DMS53 (cell line): ENCODE measurements at regions not wholly inside any gene's neighbourhood (a gene's known extent, or its start where the extent isn't known, plus 50 kb on each side); places are given as distances from the start of the nearest gene placed in this dataset.
"Not testable (repeated sequence)": the region's sequence is repeated elsewhere in the genome, so short reads cannot be mapped to it uniquely, and the experiment has no call there.

Experiments
- DNase-seq: peaks from one replicate; lab custom pipeline; 2025; lab: John Stamatoyannopoulos, UW

DNA sequence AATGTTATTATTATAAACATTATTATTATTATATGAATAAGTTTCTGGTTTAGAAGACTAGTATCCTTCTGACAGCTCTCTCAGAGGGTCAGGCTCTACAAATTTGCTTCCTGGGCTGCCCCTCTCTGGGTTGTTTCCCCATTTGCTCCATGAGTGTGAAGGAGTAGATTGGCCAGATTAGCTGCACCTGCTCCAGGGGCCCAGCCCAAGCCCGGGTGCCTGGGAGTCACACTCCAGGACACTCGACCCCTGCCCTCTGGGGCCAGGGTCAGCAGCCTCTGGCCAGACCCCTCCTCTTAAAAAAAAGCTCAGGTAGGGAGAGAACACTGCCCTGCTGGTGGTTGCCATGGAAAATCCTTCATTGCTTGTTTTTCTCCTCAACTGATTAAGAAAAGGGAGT is 169.0 kb upstream of the FOXD4L5 start:
- not testable (repeated sequence) for DNase-seq

DNA sequence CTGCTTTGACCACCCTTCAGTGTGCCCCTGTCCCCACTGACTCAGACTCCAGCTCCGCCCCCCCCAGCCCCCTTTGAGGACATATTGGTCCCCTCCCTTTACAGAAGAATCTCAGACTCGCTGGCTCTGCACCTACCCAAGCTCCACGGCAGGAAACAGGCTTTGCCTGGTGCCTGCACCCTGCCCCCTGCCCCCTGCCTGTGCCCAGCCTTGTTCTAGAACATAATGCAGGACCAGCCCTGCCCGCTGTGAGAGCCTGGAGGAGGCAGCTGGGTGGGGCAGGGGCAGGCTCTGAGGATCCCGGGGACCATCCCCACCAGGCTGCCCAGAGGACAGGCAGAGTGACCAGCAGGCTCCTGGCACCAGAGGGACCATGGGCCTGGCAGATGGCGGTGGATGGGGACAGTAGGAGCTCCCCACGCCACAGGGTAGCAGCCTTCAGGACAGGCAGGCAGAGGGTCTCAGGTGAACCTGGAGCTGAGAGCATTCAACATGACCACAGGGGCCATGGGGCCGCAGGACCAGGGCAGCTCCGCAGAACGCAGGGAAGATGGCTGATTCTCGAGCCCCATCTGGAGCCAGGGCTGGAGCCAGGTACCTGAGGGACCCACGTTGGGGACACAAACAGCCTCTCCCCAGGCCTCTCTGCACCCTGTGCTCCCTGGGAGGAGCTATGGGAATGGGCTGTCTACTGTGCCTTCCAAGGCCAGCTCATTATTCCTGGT is 165.0 kb upstream of the FOXD4L5 start:
- not testable (repeated sequence) for DNase-seq

DNA sequence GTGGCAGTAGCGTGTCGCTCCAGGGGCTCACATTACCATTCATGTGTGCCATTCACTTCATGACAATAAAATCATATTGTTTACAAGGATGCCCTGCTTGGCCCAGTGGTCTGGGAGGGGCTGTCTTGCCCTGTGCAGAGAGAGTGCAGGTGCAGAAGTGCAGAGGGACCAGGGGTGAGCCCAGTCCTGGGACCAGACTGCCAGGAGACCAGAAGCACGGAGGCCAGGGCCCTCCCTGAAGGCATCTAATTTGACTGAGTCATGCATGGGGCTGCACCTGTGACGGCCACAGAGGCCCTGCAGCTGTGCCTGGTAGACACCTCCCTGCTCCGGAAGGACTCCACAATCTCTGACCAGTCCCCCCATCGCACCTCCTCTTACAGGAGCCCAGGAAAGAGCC is 164.4 kb upstream of the FOXD4L5 start:
- no peak for DNase-seq

DNA sequence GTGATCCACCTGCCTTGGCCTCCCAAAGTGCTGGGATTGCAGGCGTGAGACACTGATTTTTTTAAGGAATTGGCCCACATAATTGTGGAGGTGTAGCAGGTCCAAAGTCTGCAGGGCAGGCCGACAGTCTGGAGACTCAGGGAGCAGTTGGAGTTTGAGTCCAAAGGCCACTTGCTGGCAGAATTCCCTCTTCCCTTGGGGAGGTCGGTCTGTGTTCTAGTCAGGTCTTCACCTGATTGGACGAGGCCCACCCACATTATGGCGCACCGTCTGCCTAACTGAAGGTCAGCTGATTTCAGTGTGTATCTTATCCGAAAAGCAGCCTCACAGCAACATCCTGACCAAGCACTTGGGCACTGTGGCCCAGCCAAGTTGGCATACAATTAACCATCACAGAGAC is 162.1 kb upstream of the FOXD4L5 start:
- DNase-seq, result not testable (repeated sequence)

DNA sequence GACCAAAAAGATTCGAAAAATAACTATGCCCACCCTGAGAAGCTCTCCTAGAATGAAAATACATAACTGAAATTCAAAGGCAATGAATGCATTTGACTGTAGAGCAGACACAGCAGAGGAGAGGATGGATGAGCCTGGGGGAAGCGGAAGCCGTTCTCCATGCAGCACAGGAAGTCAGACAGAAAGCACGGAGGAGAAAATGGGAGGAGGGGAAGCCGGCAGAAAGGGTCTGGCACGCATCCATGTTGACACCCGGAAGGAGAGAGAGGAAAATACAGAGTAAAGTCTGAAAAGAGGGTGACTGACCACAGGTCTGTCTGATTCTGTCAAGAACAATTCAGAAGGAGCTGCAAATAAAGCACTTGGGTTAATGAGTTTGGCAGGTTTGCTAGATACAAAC is 161.0 kb upstream of the FOXD4L5 start:
- DNase-seq, result not testable (repeated sequence)

DNA sequence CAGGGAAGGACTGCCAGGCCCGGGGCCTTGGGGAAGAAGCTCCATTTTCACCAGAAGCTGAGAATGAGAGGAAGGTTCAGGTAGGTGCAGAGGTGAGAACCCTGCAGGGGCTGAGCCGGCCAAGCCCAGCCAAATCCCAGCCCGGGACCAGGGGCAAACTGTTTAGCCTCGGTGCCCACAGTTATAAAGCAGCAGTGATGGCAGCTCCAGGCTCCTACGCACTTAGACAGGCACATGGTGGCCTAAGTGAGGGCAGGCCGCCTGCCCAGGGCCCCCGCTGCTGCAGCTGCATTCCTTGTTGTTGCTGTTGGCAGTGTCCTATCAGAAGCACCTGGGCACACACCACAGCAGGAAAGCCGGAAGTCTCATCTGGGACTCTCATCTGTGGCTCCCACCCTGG is 159.9 kb upstream of the FOXD4L5 start:
- no peak for DNase-seq

DNA sequence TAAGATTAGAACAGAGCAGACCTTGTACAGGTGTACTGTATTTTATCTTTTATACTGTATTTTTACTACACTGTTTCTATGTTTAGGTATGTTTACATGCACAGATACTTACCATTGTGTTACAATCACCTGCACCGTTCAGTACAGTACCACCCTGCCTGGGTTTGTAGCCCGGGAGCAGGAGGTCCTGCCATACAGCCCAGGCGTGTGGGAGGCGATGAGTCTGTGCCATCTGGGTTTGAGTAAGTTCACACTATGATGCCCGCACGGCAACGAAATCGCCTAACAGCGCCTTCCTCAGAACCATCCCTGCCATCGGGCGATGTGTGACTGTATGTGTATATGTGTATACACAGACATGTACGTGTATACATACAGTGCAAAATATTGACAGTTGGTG is 157.1 kb upstream of the FOXD4L5 start:
- not testable (repeated sequence) for DNase-seq

DNA sequence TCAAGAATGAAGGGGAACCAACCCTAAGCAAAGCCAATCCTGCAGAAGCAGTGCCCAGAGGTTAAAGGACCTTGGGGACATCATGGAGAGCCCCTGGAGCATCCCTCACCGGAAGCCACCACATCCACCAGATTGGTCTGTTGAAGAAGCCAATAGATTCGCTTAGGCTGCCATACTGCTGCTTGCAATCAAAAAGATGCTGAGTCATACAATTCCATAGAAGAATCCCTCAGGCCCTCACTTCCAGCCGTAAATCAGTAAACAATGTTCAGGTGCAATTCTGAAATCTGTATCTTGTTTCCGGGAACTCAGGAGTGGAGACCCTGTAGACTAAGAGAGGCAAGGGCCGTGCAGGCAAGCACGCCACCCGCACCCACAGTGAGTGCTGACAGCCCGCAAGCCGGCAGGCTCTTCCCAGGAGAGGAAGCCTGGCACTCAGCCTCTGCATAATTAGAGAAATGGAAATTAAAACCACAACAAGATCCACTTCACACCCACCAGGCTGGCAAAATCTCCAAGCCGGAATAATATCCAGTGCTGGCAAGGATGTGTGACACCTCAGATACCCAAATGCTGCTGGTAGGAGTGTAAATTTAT is 156.4 kb upstream of the FOXD4L5 start:
- not testable (repeated sequence) for DNase-seq

DNA sequence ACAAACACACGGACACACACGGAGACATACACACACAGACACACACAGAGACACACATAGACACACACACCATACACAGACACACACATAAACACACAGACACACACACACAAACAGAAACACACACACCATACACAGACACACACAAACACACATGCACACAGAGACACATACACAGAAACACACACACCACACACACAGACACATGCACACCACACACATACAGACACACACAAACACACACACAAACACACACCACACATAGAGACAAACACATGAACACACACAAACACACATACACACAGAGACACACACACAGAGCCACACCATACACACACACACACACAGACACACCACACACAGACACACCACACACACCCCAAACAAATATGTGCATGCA is 152.7 kb upstream of the FOXD4L5 start:
- DNase-seq, result no peak

DNA sequence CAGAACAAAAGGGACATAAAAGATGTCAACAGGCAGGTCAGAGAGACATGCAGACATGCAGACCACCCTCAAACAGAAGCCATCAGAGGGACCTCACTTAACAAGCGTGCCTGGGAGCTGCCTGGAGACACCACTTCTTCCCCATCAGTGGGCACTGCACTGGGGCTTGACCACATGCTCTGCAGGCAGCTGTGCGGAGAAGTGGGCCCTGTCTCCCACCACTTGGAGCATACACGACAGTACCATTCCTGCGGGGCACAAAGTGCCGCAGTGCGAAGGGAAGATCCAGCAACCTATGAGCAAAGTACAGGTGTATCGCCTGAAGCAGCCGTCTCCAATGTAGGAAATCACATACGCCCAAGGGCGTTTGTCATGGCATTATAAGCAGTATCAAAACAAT is 150.5 kb upstream of the FOXD4L5 start:
- DNase-seq, result no peak

DNA sequence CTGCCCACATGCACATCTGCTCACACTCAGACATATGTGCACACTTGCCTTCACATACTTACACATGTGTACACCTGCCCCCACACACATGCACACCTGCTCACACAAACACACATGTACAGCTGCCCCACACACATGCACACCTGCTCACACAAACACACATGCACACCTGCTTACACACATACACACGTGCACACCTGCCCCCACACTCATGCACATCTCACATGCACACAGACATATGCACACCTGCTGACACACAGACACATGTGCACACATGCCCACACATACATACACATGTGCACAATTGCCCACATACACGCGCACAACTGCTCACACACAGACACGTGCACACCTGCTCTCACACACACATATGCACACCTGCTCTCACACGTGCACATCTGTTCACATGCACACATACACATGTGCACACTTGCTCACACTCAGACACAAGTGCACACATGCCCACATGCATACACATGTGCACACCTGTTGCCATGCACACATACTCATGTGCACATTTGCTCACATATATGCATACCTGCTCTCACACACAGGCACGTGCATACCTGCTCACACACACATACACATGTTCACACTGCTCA is 147.8 kb upstream of the FOXD4L5 start:
- DNase-seq, result no peak

DNA sequence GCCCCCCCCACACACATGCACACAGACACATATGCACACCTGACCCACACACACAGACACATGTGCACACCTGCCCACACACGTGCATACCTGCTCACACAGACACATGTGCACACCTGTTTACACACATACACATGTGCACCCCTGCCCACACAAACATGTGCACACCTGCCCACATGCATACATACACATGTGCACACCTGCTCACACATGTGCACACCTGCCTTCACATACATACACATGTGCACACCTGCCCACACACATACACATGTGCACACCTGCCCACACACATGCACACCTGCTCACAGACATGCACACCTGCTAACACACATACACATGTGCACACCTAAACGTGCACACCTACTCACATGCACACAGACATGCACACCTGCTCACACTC is 147.0 kb upstream of the FOXD4L5 start:
- DNase-seq, result no peak

DNA sequence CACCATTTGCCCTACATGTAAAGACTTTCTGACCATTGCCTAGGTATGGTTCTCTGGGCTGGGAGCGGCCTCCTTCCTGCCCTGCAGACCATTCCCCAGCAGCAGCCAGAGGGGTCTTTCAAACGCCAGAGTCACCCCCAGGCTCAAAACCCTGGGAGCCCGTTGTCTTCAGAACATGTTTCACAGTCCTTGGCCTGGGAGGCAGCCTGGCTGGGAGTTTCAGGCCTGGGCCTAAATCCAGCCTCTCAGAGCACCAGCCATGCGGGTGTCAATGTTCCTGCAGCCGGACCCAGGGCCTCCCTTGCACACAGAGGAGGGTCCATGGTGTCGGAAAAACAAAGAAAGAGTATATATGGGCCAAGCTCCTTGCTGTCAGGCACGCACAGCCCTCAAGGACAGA is 145.2 kb upstream of the FOXD4L5 start:
- DNase-seq, result no peak

DNA sequence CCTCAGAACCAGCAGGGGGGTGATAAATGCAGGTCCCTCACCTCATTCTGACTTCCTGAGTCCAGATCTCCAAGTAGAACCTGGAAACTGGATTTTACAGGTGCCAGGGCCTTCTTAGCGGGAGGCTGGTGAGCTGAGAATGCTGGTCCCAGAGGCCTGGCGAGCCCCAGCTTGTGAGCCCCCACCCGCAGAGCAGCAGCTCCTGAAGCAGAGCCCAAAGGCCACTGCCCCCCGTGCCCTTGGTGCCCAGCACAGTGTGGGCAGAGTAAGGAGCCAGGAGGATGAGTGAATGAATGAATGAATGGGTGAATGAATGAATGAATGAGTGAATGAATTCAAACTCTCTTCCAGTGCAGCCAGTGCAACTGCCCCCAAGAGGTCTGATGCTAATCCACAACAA is 142.4 kb upstream of the FOXD4L5 start:
- not testable (repeated sequence) for DNase-seq

DNA sequence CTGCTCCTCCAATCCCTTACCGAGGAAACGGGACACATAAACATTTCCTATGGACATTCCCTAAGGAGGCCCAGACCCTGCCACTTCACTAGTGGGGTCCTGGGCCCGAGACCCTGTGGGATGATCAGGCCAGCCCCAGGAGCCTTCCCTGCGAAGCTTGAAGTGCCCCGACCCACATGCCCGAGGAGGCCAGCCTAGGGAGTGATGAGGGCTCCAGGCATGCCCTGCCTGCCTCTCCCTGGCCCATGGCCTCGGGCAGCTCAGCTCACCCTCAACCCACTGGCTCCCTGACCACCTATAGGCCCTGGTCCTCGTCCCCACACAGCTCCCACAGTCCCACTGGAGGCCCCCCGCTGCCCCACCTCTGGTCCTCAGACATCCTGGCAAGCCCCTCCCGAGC is 141.8 kb upstream of the FOXD4L5 start:
- DNase-seq, result not testable (repeated sequence)

DNA sequence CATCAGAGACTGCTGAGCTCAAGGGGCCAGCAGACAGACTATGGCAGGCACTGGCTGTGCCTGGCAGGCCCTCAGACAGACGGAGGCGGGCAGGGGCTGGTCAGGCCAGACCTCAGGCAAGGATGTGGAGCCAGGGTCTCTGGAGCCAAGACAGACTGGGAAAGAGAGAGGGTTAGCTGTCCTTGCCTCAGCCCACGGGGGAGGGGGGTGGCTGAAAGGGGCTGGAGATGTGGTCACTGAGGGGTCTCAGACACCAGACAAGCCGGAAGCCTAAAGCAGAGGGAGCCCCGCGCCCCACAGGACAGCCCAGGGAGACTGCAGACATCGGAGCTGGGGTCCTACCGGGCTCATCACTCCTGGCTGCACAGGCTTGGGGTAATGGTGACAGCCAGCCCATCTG is 141.2 kb upstream of the FOXD4L5 start:
- no peak for DNase-seq

DNA sequence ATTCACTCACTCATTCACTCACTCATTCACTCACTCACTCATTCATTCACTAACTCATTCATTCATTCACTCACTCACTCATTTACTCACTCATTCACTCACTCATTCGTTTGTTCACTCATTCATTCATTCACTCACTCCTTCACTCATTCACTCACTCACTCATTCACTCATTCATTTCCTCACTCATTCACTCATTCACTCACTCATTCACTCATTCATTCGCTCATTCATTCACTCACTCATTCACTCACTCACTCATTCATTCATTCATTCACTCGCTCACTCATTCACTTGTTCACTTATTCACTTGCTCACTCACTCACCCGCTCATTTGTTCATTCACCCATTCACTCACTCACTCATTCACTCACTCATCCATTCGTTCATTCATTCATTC is 140.2 kb upstream of the FOXD4L5 start:
- DNase-seq, result not testable (repeated sequence)

DNA sequence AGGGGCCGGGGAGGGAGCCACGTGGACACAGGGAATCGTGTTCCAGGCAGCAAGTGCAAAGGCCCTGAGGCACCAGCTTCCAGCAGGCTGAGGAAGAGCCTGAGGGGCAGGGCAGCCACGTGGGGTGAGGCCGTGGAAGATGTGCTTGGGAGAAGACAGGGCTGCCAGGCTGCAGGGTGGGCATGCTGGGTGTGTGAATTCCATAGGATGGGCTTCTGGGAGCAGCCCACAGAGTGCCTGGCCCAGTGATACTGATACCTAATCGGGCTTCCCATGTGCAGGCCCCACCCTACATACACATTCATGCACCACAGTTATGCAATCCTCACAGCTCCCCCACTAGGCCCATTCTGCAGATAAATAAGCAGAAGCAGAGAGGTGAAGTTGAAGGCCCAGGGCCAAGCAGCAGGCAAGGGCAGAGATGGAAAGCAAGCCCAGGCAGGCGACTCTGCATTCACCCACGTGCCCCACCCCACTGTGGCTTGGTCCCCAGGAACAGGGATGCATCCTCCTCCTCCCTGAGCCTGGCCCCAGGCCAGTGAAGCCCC is 139.5 kb upstream of the FOXD4L5 start:
- DNase-seq, result peak; percentile 13

DNA sequence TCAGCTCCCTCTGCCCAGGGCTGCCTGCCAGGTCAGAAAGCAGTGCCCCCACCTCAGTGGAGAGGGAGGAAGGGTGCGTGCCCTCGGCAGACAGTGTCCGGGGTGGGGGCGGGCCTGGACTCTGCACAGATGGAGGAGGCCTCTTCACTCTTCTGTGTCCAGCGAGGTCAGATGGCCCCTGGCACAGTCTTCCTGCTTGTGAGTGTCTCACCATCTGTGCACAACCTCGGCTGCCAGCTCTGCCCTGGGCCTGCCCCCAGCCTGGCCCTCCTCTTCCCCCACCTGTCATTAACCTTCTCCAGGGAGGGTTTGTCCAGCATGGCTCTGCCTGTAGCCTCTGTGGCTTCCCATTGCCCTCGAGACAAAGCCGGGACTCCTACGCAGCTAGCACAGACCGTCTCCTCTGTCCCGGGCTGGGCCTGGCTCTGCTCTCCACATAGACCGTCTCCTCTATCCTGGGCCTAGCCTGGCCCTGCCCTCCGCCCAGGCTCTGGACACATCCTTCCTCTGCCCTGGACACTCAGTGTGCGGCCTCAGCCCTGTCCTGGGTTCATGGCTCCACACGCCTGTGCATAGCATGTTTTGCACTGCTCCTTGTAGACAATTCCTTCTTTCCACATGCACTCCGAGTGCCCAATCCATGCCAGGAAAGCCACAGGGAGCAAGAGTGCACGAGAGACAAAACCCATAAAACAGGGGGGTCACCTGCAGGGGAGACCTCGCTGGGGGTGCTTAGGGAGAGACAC is 138.9 kb upstream of the FOXD4L5 start:
- DNase-seq, result not testable (repeated sequence)

DNA sequence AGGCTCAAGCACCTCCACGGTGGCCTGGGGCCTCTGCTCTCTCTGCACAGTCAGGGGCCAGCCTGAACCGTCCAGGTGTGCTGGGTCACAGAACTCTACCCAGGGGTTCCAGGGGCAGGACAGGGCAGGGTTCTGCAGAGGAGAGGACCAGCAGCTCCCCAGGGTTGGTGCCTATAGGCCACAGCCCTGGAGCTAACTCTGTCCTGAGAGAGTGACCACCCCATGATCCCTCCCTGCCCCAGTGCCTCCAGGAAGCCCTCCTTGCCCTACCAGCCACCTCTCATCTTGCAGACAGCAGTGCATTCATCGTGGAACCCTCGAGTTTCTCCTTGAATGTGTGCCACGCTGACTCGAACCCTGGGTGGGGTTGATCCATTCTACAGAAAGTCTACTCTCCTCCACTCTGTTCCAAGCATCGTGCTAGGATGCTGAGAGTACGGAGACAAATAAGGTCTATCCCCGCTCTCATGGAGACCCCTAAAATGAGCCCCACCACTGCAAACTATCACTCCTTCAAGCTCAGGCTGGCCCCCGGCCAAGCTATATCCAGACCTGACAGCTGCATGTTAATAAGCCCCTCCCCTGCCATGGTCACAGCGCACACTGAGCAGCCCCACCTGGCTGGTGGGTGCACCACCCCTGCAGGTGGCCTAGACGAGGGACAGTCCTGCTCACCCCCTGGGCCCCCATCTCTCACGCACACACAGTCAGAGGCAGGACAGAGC is 138.1 kb upstream of the FOXD4L5 start:
- not testable (repeated sequence) for DNase-seq

DNA sequence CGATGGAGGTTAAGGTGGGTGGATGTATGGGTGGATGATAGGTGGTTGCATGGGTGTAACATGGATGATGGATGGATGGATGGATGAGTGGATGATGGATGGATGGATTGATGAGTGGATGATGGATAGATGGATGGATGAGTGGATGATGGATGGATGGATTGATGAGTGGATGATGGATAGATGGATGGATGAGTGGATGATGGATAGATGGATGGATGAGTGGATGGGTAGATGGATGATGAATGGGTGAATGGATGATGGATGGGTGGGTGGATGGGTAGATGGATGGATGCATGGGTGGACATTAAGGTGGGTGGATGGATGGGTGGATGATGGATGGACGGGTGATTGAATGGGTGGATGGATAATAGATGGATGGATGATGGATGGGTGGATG is 136.5 kb upstream of the FOXD4L5 start:
- not testable (repeated sequence) for DNase-seq

DNA sequence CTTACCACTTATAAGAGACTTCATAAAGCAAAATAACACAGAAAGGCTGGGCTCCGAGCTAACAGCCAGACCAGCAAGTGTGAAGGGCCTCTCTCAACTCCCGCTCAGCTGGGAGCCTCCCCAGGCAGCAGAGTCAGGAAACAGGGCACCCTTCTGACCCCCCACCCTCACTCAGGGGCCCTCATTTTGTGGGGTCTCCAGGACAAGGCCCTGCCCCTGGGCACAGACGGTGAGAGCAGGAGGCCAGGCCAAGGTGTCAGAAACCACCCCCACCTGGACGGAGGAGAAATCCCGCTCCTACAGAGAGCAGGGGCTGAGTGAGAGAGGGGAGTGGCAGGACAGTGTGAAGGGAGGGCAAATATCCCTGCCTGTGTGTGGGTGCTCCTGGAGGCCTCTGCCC is 135.8 kb upstream of the FOXD4L5 start:
- no peak for DNase-seq
